NB4 (cell line): ENCODE measurements at regions not wholly inside any gene's neighbourhood (a gene's known extent, or its start where the extent isn't known, plus 50 kb on each side); places are given as distances from the start of the nearest gene placed in this dataset.

Experiments
- MAX ChIP-seq: IDR thresholded peaks from 2 replicates; pipeline ENCODE4 v1.6.1; 2011; ENCODE audit warnings: low read depth, low read length
- MYC ChIP-seq: IDR thresholded peaks from 2 replicates; pipeline ENCODE4 v1.6.1; 2011; ENCODE audit warnings: low read depth, low read length
- POLR2A ChIP-seq: IDR thresholded peaks from 2 replicates; pipeline ENCODE4 v1.6.1; 2011; ENCODE audit warnings: mild to moderate bottlenecking; ENCODE audit not compliant: insufficient read length; ENCODE audit errors: extremely low read depth
- TF ChIP-seq, protein P1 (sequence below): IDR thresholded peaks from one replicate; pipeline ENCODE4 v1.5.1; 2012; ENCODE audit warnings: low read depth, low read length

DNA sequence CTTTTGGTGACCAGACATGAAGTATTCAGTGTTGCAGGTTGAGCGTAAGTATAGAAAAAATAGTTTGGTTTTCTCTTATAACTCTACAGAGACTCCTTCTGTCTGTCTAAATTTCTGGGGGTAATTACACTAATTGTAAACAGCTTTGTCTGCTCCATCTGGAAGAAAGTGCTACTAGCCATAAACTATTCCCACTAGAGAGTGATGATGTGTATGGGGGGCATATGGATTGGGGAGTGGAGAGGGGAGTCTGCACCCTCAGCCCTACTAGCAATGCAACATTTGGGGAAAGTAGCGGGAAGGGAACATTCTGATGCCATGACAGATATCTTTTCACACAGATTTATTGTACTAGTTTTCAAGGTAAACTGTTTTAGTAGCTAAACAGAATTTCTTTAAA, 549.7 kb downstream of the TRIML1 start:
- TF ChIP-seq, protein P1, sequence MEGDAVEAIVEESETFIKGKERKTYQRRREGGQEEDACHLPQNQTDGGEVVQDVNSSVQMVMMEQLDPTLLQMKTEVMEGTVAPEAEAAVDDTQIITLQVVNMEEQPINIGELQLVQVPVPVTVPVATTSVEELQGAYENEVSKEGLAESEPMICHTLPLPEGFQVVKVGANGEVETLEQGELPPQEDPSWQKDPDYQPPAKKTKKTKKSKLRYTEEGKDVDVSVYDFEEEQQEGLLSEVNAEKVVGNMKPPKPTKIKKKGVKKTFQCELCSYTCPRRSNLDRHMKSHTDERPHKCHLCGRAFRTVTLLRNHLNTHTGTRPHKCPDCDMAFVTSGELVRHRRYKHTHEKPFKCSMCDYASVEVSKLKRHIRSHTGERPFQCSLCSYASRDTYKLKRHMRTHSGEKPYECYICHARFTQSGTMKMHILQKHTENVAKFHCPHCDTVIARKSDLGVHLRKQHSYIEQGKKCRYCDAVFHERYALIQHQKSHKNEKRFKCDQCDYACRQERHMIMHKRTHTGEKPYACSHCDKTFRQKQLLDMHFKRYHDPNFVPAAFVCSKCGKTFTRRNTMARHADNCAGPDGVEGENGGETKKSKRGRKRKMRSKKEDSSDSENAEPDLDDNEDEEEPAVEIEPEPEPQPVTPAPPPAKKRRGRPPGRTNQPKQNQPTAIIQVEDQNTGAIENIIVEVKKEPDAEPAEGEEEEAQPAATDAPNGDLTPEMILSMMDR, result no peak
- TF ChIP-seq POLR2A, result no peak
- TF ChIP-seq MAX, result no peak
- TF ChIP-seq MYC, result no peak
